ENCODE measurements at regions not wholly inside any gene's neighbourhood (a gene's known extent, or its start where the extent isn't known, plus 50 kb on each side); places are given as distances from the start of the nearest gene placed in this dataset.

DNA sequence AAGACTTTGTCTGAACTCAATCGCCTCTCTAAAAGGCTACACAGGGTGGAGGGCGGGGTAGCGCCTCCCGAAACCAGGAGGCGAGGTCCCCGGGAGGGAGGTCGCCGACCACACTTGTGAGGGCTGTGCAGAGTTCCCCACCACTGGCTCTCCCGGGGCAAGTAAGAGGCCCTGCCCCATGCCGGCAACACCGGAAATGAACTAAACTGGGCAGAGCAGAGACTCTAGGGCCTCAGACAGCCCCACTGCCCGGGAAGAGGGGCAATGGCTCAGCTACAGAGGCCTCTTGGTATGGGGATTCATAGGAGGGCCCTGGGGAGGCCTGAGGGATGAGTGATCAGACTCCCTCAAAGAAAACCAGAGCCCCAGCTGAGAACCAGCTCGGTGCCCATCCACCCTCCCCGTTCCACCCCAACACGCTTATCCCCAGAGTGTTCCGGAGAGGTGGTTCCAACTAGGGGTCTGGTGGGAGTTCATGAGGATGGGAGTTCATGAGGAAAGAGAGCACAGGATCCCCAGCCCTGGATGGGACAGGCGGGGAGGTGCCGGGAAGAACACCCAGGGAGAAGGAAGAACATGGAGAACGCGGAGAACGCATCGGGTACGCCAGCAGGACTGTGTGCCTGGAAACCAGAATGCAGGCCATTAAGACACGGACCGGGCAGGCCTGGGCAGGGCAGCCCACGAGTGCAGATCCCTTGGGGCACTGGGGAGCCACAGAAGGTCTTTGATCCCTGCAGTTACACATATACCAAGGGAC is 89.4 kb upstream of the MYL10 start:
- no peak overlapping the region for H3K4me3 ChIP-seq (ENCODE audit: low read depth, low read length)
- TF ChIP-seq, protein P1, sequence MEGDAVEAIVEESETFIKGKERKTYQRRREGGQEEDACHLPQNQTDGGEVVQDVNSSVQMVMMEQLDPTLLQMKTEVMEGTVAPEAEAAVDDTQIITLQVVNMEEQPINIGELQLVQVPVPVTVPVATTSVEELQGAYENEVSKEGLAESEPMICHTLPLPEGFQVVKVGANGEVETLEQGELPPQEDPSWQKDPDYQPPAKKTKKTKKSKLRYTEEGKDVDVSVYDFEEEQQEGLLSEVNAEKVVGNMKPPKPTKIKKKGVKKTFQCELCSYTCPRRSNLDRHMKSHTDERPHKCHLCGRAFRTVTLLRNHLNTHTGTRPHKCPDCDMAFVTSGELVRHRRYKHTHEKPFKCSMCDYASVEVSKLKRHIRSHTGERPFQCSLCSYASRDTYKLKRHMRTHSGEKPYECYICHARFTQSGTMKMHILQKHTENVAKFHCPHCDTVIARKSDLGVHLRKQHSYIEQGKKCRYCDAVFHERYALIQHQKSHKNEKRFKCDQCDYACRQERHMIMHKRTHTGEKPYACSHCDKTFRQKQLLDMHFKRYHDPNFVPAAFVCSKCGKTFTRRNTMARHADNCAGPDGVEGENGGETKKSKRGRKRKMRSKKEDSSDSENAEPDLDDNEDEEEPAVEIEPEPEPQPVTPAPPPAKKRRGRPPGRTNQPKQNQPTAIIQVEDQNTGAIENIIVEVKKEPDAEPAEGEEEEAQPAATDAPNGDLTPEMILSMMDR (IDR thresholded peaks at IDR 0.05) = no peak
- no peak overlapping the region for H2AFZ ChIP-seq
- H3K27ac ChIP-seq = no peak overlapping the region
- H3K4me2 ChIP-seq (ENCODE audit: low read length) = no peak overlapping the region
- no peaks in the 10 kb centered on the region for H3K36me3 ChIP-seq (ENCODE audit: control insufficient read depth, insufficient read depth, low read length)
- H3K79me2 ChIP-seq = no peaks in the 10 kb centered on the region
- no peaks in the 10 kb centered on the region for H3K4me1 ChIP-seq
- no peaks in the 10 kb centered on the region for H3K9me3 ChIP-seq (ENCODE audit: control insufficient read depth, low read length)
- no peak overlapping the region for H3K9ac ChIP-seq
- no peaks in the 10 kb centered on the region for H3K27me3 ChIP-seq (ENCODE audit: control insufficient read depth, insufficient read depth, low read length)

DNA sequence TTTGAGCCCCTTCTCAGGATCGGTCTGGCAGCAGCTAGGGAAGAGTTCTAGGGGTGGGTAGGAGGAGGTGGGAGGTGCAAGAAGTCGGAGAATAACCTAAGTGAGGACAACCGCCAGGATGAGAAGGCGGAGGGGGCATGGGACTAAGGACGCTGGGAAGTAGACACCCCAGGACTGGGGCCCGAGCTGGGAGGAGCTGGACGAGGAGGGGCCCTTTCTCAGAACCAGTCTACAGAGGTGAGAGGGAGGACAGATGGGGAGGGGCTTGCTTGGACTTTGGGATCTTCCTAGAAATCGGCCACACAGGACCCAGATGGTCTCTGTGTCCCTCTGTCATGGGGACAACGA is 90.0 kb upstream of the MYL10 start:
- H3K79me2 ChIP-seq = no peaks in the 10 kb centered on the region
- H3K4me1 ChIP-seq = no peaks in the 10 kb centered on the region
- no peak overlapping the region for H3K4me3 ChIP-seq (ENCODE audit: low read depth, low read length)
- H3K4me2 ChIP-seq (ENCODE audit: low read length) = no peak overlapping the region
- H3K9me3 ChIP-seq (ENCODE audit: control insufficient read depth, low read length) = no peaks in the 10 kb centered on the region
- H3K27ac ChIP-seq = no peak overlapping the region
- H3K9ac ChIP-seq = no peak overlapping the region
- H3K36me3 ChIP-seq (ENCODE audit: control insufficient read depth, insufficient read depth, low read length) = no peaks in the 10 kb centered on the region
- no peaks in the 10 kb centered on the region for H3K27me3 ChIP-seq (ENCODE audit: control insufficient read depth, insufficient read depth, low read length)
- no peak overlapping the region for H2AFZ ChIP-seq
- TF ChIP-seq, protein P1 (IDR thresholded peaks at IDR 0.05) = no peak

DNA sequence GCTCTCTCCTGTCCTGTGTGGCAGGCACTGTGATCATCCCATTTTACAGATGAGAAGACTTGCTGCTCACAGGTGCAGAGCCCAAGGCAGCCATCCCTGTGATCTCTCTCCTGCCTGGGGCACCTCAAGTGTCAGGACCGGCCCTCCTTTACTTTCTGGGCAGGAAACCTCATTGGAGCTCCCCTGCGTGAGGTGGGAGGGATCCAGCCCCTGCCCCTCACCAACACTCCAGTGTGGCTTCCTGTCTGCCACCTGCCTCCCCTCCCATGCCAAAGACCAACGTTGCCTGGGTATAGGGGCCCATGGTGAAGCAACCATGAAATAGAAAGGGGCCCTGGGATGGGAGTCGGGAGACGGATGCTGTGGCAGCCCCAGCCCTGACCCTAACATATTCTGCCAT is 91.2 kb upstream of the MYL10 start:
- Histone ChIP-seq H3K36me3 (ENCODE audit: control insufficient read depth, insufficient read depth, low read length) (no peaks in the 10 kb centered on the region), H3K27ac (no peak overlapping the region), H3K9ac (no peak overlapping the region), H3K79me2 (no peaks in the 10 kb centered on the region), H3K4me3 (ENCODE audit: low read depth, low read length) (no peak overlapping the region), H3K9me3 (ENCODE audit: control insufficient read depth, low read length) (no peaks in the 10 kb centered on the region), H2AFZ (no peak overlapping the region), H3K4me2 (ENCODE audit: low read length) (no peak overlapping the region), H3K27me3 (ENCODE audit: control insufficient read depth, insufficient read depth, low read length) (no peaks in the 10 kb centered on the region), H3K4me1 (no peaks in the 10 kb centered on the region)
- TF ChIP-seq, protein P1 (IDR thresholded peaks at IDR 0.05) = no peak

DNA sequence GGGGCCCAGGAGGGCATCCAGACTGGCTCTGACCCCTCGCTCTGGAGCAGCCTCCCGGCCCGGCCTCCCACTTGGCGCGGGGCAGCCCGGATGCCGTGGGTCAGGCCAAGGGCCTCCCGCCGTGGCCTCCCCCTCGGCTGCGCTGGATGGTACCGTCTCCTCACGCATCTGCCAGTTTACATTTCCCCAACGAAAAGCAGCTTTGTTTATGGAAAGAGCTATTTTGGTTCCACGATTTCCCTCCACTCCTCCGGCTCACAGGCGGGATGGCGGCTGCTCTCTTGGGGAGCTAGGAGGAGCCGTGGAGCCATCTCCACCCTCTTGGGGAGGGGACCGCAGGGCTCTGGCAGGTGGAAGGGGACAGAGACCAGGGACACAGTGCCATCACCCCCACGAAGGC is 93.2 kb upstream of the MYL10 start:
- no peak overlapping the region for H3K4me2 ChIP-seq (ENCODE audit: low read length)
- no peaks in the 10 kb centered on the region for H3K27me3 ChIP-seq (ENCODE audit: control insufficient read depth, insufficient read depth, low read length)
- H3K79me2 ChIP-seq = no peaks in the 10 kb centered on the region
- H3K9ac ChIP-seq = no peak overlapping the region
- H3K4me1 ChIP-seq = no peaks in the 10 kb centered on the region
- H2AFZ ChIP-seq = no peak overlapping the region
- H3K27ac ChIP-seq = no peak overlapping the region
- TF ChIP-seq, protein P1 (IDR thresholded peaks at IDR 0.05) = no peak
- no peak overlapping the region for H3K4me3 ChIP-seq (ENCODE audit: low read depth, low read length)
- H3K36me3 ChIP-seq (ENCODE audit: control insufficient read depth, insufficient read depth, low read length) = no peaks in the 10 kb centered on the region
- no peaks in the 10 kb centered on the region for H3K9me3 ChIP-seq (ENCODE audit: control insufficient read depth, low read length)

DNA sequence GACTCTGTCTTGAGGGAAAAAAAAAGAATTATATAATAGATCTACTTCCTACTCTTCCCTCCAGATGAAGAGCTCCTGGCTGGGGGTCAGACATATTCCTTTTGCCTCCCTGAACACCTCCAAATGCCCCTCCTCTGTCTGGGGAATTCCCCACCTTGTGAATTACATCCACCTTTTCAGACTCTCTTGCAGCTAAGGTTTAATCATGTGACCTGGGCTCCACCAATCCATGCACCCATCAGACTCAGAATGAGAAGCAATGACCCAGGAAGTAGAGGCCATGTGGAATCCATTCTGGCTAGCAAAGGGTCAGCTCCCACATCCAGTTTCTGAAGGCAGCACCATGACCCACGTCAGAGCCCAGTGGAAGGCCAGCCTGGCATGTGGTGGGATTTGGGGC is 93.6 kb upstream of the CUX1 start:
- H3K27ac ChIP-seq = no peak overlapping the region
- H3K79me2 ChIP-seq = no peaks in the 10 kb centered on the region
- no peaks in the 10 kb centered on the region for H3K27me3 ChIP-seq (ENCODE audit: control insufficient read depth, insufficient read depth, low read length)
- H3K36me3 ChIP-seq (ENCODE audit: control insufficient read depth, insufficient read depth, low read length) = no peaks in the 10 kb centered on the region
- H2AFZ ChIP-seq = no peak overlapping the region
- no peak overlapping the region for H3K9ac ChIP-seq
- no peaks in the 10 kb centered on the region for H3K4me1 ChIP-seq
- H3K4me2 ChIP-seq (ENCODE audit: low read length) = no peak overlapping the region
- TF ChIP-seq, protein P1 (IDR thresholded peaks at IDR 0.05) = no peak
- no peak overlapping the region for H3K4me3 ChIP-seq (ENCODE audit: low read depth, low read length)
- H3K9me3 ChIP-seq (ENCODE audit: control insufficient read depth, low read length) = no peaks in the 10 kb centered on the region

Data from parathyroid adenoma (tissue), 2 donors.